Hepatocyte (in vitro differentiated cells): ENCODE measurements at regions not wholly inside any gene's neighbourhood (a gene's known extent, or its start where the extent isn't known, plus 50 kb on each side); places are given as distances from the start of the nearest gene placed in this dataset.

ENCODE experiments used
- DNase-seq: peaks from one replicate; pipeline ENCODE4 v3.0.0-alpha.2; 2016; ENCODE audit warnings: low spot score
- H2AFZ ChIP-seq: fragments of 200-600 bp; sonication (generic); 2 replicates; pipeline ENCODE4 v1.6.0; 2016; ENCODE audit warnings: antibody characterized with exemption, mild to moderate bottlenecking
- H3K27ac ChIP-seq: fragments of 200-600 bp; sonication (generic); 2 replicates; pipeline ENCODE4 v1.5.1; 2016; ENCODE audit warnings: mild to moderate bottlenecking
- H3K27me3 ChIP-seq: fragments of 200-600 bp; sonication (generic); 2 replicates; pipeline ENCODE4 v1.6.1; 2016
- H3K36me3 ChIP-seq: fragments of 200-600 bp; sonication (generic); replicated peaks from 2 replicates; pipeline ENCODE4 v1.5.1; 2016; ENCODE audit warnings: low read depth; ENCODE audit not compliant: insufficient read depth
- H3K4me1 ChIP-seq: fragments of 200-600 bp; sonication (generic); 2 replicates; pipeline ENCODE4 v1.5.1; 2016; ENCODE audit warnings: mild to moderate bottlenecking, moderate library complexity; ENCODE audit not compliant: insufficient read depth
- H3K4me2 ChIP-seq: fragments of 200-600 bp; sonication (generic); 2 replicates; pipeline ENCODE4 v1.6.0; 2016
- H3K4me3 ChIP-seq: fragments of 200-600 bp; sonication (generic); 2 replicates; pipeline ENCODE4 v1.5.1; 2016; ENCODE audit warnings: mild to moderate bottlenecking
- H3K79me2 ChIP-seq: fragments of 200-600 bp; sonication (generic); 2 replicates; pipeline ENCODE4 v1.6.0; 2017; ENCODE audit warnings: mild to moderate bottlenecking
- H3K9me2 ChIP-seq: fragments of 200-600 bp; sonication (generic); replicated peaks from 2 replicates; pipeline ENCODE4 v1.6.0; 2017; ENCODE audit warnings: mild to moderate bottlenecking; ENCODE audit not compliant: insufficient read depth
- H3K9me3 ChIP-seq: fragments of 200-600 bp; sonication (generic); 2 replicates; pipeline ENCODE4 v1.5.1; 2016; ENCODE audit warnings: low read depth, mild to moderate bottlenecking
- H4K20me1 ChIP-seq: fragments of 200-600 bp; sonication (generic); 2 replicates; pipeline ENCODE4 v1.6.0; 2016; ENCODE audit warnings: mild to moderate bottlenecking; ENCODE audit not compliant: insufficient read depth, poor library complexity, severe bottlenecking
- EZH2 ChIP-seq: fragments of 200-600 bp; sonication (generic); IDR thresholded peaks from 2 replicates; pipeline ENCODE4 v1.6.1; 2016; ENCODE audit warnings: antibody characterized with exemption, mild to moderate bottlenecking, borderline replicate concordance
- EZH2phosphoT487 ChIP-seq: fragments of 200-600 bp; sonication (generic); IDR thresholded peaks from one replicate; pipeline ENCODE4 v1.6.1; 2018; ENCODE audit warnings: antibody characterized with exemption, mild to moderate bottlenecking, low read depth, moderate library complexity; ENCODE audit not compliant: unreplicated experiment, severe bottlenecking
- WGBS: methylation state at CpG from one replicate; pipeline ENCODE4 v1.1.6; 2016; ENCODE audit warnings: low lambda C conversion rate; ENCODE audit errors: missing lambda C conversion rate; 5-methylcytosine and 5-hydroxymethylcytosine counted together
- TF ChIP-seq, protein P1 (sequence below): fragments of 200-600 bp; sonication (generic); IDR thresholded peaks from 2 replicates; pipeline ENCODE4 v1.5.1; 2016; ENCODE audit warnings: antibody characterized with exemption, mild to moderate bottlenecking; ENCODE audit not compliant: poor library complexity

DNA sequence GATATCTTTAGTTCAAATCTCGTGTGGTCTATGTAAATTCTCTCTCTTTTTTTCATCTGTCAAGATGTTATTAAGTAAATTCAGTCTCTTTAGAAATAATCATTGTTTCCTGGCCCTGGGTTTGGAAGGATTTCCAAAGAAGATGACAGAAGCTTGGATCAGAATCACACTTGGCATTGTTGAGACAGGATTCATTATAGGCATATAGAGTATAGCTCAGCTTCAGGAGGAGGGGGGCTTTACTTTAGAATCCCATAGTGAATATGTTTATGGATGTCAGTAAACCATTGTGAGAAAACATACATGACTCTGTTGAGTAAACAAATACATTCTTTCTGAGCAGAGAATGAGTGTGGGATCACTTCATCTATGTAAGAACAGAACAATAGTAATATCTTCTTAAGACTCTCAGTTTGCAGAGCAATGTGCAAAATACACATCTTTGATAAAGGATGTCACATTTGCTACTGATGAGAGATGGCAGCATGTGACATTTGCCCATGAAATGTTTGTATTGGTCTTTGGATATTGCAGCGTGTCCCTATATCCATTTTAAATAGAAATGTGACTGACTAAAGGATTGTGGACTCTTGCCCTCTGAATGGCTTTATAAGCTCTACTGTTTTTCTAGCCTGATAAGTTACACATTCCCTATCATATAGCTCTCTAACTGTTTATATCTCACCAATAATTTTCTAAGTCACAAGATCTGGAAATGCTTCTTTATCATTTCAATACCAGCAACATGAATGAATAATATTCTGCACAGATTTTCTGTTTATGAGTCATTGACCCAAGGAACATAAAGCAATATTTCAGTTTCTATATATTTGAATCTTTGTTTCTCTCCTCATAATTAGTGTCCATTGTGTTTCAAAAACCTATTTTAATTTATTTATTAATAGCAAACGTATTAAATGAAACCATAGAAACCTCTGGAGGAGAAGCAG, 95.6 kb upstream of the THRB start:
- Histone ChIP-seq H3K4me2 (peak overlapping the region; percentile 22), H2AFZ (no peak overlapping the region), H3K36me3 (no peaks in the 10 kb centered on the region), H3K4me3 (no peak overlapping the region), H3K79me2 (no peaks in the 10 kb centered on the region), H3K27me3 (no peaks in the 10 kb centered on the region), H3K9me2 (no peaks in the 10 kb centered on the region), H3K27ac (peak overlapping the region; percentile 89), H3K9me3 (no peaks in the 10 kb centered on the region), H3K4me1 (peaks cover 41% of the 10 kb centered on the region), H4K20me1 (no peaks in the 10 kb centered on the region)
- peak; percentile 24 for DNase-seq
- 59% methylated on average over 3 of the region's 3 CpGs for WGBS
- TF ChIP-seq EZH2 (no peak), EZH2phosphoT487 (no peak)
- TF ChIP-seq, protein P1, sequence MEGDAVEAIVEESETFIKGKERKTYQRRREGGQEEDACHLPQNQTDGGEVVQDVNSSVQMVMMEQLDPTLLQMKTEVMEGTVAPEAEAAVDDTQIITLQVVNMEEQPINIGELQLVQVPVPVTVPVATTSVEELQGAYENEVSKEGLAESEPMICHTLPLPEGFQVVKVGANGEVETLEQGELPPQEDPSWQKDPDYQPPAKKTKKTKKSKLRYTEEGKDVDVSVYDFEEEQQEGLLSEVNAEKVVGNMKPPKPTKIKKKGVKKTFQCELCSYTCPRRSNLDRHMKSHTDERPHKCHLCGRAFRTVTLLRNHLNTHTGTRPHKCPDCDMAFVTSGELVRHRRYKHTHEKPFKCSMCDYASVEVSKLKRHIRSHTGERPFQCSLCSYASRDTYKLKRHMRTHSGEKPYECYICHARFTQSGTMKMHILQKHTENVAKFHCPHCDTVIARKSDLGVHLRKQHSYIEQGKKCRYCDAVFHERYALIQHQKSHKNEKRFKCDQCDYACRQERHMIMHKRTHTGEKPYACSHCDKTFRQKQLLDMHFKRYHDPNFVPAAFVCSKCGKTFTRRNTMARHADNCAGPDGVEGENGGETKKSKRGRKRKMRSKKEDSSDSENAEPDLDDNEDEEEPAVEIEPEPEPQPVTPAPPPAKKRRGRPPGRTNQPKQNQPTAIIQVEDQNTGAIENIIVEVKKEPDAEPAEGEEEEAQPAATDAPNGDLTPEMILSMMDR, result no peak

DNA sequence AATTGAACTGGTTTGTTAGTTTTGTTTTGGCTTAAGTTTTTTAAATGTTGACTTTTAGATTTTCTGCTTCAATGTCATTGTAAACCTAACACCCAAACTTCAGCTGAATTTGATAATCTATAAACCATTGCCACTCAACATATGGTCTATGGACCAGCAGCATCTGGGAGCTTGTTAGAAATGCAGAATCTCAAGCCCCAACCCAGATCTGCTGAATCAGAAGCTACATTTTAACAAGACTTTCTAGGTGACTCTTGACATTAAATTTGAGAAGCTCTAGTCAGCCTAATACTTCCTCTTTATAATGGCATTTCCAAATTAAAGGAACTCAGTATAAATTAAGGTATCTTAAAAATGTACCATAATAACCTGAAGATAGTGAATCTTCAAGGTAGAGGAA, 96.5 kb upstream of the THRB start:
- TF ChIP-seq EZH2phosphoT487, result no peak
- no peak for TF ChIP-seq EZH2
- TF ChIP-seq, protein P1, result no peak
- H3K4me1 ChIP-seq, result peaks cover 41% of the 10 kb centered on the region
- no peak overlapping the region for H3K4me3 ChIP-seq
- H3K9me2 ChIP-seq, result no peaks in the 10 kb centered on the region
- H3K27ac ChIP-seq, result peak overlapping the region; percentile 89
- no peak overlapping the region for H3K4me2 ChIP-seq
- no peak for DNase-seq
- no peaks in the 10 kb centered on the region for H3K27me3 ChIP-seq
- no peaks in the 10 kb centered on the region for H3K9me3 ChIP-seq
- no peaks in the 10 kb centered on the region for H4K20me1 ChIP-seq
- H3K79me2 ChIP-seq, result no peaks in the 10 kb centered on the region
- no peak overlapping the region for H2AFZ ChIP-seq
- no peaks in the 10 kb centered on the region for H3K36me3 ChIP-seq

DNA sequence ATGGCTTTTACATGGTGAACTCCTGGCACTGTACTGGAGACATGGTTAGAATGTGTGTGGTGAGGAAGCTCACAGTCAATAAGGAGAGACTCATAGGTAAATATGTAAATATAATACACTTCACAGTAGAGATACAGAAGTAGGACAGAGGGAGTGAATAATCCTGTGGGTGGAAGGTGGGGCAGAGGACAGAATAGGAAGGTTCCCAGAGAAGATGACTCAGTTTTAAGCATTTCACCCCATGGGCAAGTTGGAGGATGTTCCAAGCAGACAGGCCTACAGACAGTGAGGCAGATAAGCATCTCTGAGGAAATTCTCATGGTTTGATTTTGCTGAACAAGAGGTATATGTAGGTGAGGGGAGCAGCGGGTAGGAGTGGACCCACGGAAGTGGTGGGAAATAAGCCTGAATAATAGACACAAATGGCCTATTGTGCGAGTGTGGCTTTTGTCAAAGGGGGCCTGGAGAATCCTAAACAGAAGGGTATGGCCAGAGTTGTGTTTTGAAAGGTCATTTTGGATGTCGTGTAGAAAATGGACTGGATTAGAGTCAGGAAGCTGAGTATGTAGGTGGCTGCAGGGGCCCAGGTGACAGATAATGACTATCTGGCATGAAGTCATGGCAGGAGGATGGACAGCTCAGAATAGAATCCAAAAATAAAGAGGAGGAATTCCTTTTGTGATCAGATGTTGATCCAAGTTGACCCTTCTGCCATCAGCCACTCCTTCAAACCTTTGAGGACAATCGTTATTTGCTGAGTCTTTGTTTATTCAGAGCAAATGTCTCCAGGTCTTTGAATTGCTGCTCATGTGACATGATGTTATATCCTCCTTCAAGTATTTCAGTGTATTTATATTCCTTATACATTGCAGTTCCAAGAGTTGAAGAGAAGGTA, 97.3 kb upstream of the THRB start:
- no peaks in the 10 kb centered on the region for H4K20me1 ChIP-seq
- no peak overlapping the region for H2AFZ ChIP-seq
- no peaks in the 10 kb centered on the region for H3K79me2 ChIP-seq
- no peaks in the 10 kb centered on the region for H3K36me3 ChIP-seq
- H3K27me3 ChIP-seq, result no peaks in the 10 kb centered on the region
- H3K27ac ChIP-seq, result peak overlapping the region; percentile 89
- peaks cover 41% of the 10 kb centered on the region for H3K4me1 ChIP-seq
- no peak for DNase-seq
- no peaks in the 10 kb centered on the region for H3K9me3 ChIP-seq
- H3K4me2 ChIP-seq, result peak overlapping the region; percentile 6
- TF ChIP-seq EZH2 (no peak), EZH2phosphoT487 (no peak)
- TF ChIP-seq, protein P1, result no peak
- H3K9me2 ChIP-seq, result no peaks in the 10 kb centered on the region
- 74% methylated on average over 5 of the region's 5 CpGs for WGBS
- H3K4me3 ChIP-seq, result no peak overlapping the region
